Activated CD8-positive, alpha-beta memory T cell treated with anti-CD3 and anti-CD28 coated beads for 1 hour (primary cell): ENCODE measurements at regions not wholly inside any gene's neighbourhood (a gene's known extent, or its start where the extent isn't known, plus 50 kb on each side); places are given as distances from the start of the nearest gene placed in this dataset.

ENCODE experiments used
- DNase-seq, 2 donors: peaks; one replicate each; pipeline ENCODE4 v3.0.0-alpha.2; 2020; ENCODE audit warnings: low read depth in 1 of 2; ENCODE audit errors: extremely low read depth in 1 of 2

DNA sequence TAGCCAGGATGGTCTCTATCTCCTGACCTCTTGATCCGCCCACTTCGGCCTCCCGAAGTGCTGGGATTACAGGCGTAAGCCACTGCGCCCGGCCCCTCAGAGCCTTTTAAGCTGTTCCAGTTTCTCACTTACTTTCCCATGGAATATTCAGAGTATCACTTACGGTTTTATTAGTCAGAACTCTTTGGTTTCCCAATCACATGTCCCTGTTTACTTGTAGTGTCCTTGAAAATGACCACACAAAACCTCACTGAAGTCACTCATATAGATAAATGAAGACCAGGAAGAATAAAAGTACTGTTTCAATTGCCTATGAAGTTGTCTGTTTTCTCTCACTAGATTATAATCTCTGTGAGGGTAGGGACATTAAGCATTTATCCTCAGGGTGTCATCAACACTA lies 217.2 kb upstream of the HCCS start:
- no peak for DNase-seq

DNA sequence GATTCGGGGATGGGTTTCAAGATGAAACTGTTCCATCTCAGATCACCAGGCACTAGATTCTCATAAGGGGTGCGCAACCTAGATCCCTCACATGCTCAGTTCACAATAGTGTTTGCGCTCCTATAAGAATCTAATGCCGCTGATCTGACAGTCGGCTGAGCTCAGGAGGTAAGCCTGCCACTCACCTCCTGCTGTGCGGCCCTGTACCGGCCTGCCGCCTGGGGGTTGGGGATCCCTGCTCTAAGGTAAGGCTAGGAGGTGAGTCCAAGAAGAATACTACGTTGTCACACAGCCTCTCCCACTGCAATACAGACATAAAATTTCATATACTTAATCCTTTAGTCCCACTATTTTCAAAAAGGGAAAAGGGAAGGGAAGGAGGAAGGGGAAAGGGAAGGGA lies 213.4 kb upstream of the HCCS start:
- DNase-seq, result no peak

DNA sequence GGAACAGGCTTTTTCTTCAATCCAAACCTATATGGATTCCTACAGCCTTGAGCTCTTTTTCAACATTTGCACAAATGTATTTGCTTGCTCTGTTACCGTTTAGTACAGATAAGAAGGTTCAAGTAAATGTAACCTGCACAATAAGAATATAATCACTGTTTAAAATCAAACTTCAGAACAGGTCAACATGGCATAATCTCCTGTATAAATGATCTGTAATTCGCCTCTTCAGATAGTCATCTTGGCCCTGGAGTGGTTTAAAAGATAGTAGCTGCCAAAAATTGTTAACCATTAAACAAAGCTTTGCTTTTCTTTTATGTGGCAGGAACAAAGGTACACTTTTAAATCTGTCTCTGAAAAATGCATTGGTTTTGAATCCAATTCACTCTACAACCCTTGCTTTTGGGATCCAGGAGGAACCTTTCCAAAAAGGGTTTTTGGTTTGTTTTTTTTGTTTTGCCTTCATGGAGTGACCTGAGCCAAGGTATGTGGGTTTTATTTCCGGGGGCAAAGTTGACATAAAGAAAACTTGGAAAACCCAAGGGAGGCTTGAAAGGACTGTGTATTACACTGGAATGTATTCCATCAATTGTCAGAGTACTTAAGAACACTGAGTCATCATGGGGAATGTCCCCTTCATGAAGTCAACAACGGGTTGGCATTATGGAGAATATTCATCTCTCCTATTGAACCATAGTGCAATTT lies 210.4 kb upstream of the HCCS start:
- no peak for DNase-seq

DNA sequence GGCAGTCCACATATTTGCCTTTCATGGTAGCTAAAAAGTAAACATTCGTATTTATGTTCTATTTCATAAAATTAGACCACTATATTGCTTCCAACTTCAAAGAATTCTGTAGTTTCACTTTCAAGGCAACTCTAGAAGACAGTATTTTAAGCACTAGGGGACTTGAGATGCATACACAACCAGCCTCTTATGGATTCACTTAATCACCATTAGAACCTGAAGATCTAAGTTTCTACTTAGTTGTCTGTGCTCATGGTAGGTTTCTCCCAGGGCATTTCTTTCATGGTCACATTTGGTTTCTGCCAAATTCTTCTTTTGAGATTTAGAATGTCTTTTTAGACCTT lies 209.9 kb upstream of the HCCS start:
- DNase-seq, result no peak

DNA sequence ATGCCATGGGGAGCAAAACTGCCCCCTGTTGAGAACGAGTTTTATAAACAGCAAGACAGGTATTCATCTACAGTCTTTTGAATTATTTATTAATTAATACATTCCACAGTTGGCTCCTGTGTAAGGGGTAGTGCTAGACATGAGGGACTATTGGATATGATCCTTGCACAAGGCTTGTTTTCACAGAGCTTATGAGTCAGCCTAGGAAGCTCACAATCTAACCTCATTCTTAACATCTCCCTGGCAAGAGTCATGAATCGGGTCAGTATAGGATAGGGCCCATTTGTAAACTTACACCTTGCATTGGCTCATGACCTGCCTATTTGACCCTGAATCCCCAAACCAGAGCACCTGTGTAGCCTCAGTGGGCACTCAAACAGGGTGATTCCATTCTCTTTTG lies 209.1 kb upstream of the HCCS start:
- DNase-seq, result no peak

DNA sequence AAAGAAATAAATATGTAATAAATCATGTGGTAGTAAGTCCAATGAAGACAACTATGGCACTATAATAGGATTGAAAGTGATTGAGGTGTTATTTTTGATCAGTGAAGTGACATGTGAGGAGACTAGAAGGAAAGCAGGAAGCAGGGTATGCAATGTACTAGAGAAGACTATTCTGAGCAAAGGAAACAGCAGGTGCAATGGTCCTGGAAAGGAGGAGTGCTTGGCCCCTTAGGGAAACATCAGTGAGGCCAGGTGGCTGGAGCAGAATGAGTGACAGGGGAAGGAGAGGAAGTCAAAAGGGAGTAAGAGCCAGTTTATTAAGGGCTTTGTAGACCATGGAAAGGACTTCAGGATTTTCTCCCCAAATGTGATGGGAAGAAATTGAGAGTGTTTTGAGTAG lies 207.6 kb upstream of the HCCS start:
- no peak for DNase-seq

DNA sequence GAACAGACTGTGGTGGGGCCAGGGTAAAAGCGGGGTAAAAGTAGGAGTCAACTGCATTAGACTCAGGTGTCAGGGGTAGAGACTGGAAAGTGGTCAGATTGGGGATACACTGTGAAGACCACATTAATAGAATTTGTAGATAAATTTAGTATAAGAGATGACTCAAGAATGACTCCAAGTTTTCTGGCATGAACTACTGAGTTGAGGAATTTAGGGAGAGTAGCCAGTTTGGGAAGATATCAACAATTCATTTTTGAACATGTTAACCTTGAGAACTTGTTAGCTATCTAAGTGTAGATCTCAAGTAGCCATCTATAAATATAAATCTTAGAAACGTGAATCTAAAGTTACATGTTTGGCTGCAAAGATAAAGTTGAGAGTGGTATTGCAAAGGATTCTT lies 206.9 kb upstream of the HCCS start:
- DNase-seq, result no peak

DNA sequence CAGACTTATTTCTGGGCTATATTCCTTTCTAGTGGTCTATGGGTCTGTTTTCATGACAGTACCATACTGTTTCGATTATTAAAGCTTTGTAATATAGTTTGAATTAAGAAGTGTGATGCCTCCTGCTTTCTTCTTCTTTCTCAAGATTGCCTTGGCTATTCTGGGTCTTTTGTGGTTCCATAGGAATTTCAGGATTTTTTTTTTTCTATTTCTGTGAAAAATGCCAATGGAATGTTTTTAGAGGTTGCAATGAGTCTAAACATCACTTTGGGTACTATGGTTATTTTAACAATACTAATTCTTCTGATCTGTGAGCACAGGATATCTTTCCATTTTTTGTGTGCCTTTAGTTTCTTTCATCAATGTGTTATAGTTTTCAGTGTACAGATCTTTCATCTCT lies 204.3 kb upstream of the HCCS start:
- no peak for DNase-seq

DNA sequence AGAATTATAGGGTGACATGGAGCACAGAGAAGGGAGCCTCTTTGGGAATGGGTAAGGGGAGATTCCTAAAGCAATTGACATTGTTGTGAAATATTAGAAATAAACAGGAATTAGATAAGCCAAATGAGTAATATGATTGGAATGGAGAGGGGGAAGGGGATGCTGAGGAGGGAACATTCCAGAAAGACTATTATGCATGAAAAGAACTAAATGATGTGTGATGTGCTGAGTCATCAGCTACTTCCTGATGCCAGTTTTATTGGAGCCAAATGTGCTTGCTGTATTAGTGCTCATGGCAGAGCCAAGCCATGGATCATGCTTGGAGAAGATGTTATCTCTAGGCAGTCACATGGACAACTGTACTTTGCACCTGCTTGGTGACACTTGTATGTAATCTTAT lies 189.0 kb upstream of the HCCS start:
- no peak for DNase-seq

DNA sequence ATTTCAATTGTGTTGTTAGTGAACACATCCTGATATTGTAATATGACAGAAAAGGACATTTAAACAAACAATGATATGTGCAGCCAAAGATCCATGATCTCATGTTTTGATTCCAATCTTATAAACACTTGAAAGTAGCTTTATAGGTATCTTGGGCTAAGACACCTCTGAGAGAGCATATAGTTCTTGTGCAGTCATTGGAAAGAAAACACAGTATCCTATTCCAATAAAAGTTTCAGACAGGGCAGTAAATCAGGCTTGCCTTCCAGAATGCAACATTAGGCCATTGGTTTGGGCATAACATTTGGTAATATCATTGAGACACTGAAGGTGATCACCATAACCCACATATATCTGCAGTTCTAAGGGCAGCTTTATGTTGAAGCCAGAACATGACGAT lies 188.3 kb upstream of the HCCS start:
- DNase-seq, result no peak

DNA sequence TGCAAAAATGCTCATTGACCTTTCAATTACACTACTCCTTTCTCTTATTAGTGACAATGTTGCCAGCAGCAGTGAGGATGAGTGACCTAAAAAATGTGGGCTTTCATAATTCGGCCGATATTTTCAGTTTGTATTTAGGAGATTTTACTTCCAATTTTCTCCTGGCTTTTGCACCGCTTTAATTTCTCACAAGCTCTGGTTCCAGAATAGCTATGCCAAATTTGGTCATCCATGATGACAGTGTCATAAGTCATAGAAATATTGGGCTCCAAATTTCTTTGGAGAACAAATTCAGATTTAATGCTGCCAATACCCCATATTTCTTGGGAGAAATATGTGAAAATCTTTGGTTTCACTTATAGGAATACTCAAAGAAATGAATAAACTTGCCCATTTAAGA lies 187.7 kb upstream of the HCCS start:
- DNase-seq, result no peak

DNA sequence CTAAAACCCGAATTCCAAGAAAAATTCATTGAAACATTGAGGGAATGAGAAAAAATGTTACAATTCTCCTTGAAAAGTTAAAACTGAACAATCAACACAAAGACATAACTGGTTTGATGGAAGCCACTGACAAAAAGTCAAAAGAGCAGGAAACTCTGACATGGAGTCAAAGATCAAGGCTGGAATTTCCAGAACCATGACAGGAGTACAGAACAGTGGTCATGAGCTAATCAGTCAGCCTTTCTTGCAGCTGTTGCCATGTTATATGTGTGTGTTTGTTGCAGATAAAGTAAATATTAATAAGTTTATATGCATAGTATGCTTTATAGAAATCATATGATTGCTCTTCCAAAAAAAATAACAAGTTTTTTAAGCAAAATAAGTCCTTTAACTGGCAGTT lies 184.7 kb upstream of the HCCS start:
- no peak for DNase-seq

DNA sequence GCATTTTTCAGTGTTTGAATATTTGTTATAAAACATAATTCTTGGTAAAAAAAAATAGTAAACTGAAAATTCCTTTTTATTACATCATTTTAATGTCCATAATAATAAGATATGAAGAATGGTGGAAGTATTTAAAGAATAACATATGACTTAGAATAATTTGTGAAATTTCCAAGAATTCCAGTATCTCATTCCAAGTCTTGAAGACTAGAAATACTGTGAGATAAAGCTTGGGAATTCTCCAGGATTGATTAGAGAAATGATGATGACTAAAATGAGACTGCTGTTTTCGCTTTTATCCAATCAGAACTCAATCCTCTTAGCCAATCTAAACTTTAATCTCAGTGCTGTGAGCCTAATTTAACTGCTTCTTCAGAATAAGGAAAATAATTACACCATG lies 184.2 kb upstream of the HCCS start:
- no peak for DNase-seq

DNA sequence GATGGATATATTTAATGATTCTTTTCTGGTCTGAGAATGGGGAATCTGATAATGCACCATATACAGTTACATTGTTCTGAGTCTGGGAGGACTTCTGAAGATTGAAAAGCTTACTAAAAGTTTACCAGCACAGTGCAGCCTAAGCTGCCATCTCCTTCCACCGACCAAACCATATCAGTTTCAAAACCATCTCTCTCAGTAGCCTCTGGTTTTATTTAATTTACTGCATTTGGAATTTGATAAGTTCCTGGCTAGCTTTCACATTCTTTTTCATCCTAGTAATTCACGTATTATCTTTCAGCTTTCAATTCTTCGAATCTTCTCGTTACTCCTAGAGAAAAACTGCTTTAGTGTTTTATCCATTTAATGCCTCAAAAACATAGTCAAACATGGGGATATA lies 181.4 kb upstream of the HCCS start:
- no peak for DNase-seq

DNA sequence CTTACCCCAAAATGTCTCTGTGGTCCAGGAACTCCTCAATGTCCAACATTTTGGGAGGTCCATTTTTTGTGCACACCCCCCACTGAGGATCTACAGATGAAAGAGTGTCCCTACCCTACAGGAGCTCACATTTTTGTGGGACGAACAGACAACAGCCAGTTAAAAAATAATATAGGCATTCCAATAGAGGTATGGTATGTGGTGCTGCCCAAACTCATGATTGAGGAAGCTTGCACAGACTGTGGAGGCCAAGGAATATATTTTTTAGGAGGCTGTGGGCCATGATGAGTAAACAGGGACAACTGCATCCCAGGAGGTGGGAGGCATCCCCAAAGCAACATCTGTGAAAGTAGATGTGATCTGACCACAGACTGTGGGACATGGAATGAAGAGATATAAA lies 181.0 kb upstream of the HCCS start:
- DNase-seq, result no peak

DNA sequence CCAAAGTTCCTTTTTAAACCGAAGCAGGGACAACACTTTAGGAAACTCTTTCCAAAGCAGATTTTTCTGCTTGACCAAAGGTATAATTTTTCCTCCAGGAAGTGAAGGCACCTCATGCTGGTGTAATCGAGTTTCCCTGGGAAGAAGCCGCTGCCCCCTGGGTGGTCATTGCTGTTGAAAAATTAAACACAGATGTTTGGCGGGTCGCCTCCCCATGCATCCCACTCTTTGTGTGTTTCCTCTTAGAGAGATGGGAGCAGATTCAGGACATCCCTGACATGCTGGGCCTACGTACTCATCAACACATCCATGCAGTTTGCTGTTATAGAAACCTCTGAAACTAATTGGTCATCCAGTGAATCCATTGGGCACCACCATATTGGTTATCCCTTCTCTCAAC lies 179.2 kb upstream of the HCCS start:
- DNase-seq, result no peak

DNA sequence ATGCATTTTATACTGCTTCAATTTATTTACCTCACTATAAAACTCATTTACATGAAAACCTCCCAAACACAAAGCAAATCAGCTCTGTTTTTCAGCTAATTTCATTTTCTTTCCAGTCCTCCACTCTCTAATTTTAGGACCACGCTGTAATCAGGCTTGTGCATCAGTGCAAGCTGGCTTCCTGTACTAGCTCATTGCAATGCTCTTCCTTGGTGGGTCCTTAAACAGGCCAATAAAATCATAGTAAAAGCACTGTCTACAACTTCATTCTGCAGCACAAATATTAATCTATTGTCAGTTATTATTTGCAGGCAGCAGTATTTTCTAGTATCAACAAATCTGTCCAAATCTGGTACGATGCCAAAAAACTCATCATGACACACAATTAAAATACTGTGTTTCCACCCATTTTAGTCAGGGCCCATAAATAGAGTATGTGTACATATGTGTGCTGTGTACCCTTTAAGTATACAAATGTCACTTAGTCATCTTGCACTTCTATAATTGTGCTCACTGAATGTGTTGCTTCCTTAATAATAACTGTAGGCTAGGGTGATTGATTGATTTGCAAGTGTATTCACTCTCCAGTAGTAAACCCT lies 178.2 kb upstream of the HCCS start:
- no peak for DNase-seq

DNA sequence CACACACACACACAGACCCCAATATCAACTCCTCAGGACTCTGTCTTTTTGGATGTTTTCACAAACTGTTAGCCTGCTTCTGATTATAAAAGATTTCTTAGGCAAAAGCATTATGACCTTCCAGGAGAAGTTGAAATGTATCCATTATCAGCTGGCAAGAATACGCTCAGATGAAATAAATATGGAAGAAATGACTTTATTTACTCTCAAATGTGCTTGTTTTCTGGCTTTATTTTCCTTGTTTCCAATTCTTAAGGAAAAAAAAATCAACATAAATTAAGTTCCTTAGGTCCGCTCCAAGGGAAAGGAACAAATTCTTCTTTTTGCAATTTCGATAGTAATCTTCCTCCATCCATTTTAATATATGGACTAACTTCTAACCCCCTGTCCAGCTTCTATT lies 175.6 kb upstream of the HCCS start:
- DNase-seq, result no peak

DNA sequence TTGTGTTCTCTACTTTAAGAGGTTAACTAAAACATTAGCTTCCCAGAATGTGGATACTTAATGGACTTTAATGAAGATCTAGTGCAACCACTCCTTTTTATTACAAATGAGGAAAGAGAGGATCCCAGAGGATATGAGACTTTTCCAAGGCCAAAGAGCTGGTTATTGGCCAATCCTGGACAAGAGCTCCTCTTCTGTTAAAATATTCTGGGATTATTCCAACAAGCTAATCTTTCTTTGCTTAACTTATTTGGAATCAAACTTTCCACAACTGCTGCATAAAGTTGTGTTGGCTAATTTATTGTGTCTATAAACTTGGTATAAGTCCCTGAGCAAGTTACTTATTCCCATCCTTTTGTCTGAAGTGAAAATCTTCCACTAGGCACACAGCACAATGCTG lies 174.2 kb upstream of the HCCS start:
- no peak for DNase-seq

DNA sequence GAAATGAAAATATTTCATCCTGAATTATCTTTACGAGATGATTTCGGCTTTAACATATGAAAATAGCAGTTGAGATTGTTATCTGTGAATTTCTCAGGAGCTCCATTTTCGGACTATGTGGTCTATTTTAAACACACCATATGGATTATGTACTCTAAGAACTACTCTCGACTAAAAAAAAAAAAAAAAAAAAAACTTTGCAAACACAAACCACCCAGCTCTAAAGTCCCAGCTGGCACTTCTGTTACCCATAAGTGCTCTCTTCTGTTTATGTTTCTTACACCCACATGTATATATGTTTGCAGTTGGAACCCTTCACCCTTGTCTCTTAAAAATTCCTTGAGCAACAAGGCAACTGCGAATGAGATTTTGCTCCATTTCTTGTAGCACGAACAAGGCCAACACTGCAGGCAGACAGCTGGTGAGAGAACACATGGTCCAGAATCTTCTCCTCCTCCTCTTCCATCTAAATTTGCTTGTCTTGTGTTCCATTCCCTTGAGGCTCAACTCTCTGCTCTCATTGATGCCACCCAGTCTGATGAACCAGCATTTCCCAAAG lies 172.7 kb upstream of the HCCS start:
- no peak for DNase-seq

DNA sequence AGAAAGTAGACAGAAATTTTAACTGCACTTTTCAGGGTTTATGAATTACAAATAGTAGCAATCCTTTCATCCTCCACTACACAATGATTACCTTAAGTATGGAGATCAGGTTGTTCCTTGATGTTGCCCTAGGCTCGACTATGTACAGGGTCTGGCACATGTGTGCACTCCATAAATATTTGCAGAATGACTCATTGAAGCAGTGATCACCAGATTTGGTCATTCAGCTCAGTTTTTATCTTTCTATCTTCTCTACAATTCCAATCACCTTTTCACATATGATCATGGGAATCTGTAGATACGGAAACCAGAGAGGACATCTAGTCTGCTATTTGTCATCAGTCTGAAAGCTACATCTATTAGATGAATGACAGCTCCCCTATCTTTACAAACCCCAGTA lies 171.7 kb upstream of the HCCS start:
- DNase-seq, result no peak

DNA sequence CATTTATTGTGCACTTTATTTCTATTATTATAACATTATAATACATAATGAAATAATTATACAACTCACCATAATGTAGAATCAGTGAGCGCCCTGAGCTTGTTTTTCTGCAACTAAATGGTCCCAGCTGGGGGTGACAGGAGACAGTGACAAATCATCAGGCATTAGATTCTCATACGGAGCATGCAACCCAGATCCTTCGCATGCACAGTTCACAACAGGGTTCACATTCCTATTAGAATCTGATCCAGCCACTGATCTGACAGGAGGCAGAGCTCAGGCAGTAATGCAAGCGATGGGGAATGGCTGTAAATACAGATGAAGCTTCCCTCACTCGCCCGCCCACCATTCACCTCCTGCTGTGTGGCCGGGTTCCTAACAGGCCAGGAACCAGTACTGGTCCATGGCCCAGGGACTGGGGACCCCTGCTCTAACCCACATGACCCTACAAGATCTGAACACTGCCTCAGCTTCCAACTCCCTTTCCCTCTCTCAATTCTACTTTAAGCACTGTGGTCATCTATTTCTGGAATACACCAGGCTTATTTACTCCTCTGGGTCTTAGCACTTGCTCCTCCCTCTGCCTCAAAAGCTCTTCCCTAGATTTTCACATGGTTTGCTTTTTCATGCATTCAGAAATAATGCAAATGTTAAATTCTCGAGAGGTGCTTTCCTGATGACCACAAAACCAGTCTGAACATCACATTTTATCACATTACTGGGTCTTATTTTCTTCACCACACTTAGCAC lies 166.8 kb upstream of the HCCS start:
- DNase-seq, result no peak
